ES-I3 (cell line): ENCODE measurements at regions not wholly inside any gene's neighbourhood (a gene's known extent, or its start where the extent isn't known, plus 50 kb on each side); places are given as distances from the start of the nearest gene placed in this dataset.
"Not testable (repeated sequence)": the region's sequence is repeated elsewhere in the genome, so short reads cannot be mapped to it uniquely, and the experiment has no call there.

ENCODE experiments used
- H3K36me3 ChIP-seq: 2 replicates; pipeline ENCODE4 v1.6.1; 2013; ENCODE audit warnings: mild to moderate bottlenecking, low read length, control low read depth, moderate library complexity; ENCODE audit not compliant: insufficient read depth
- H3K4me1 ChIP-seq: 2 replicates; pipeline ENCODE4 v1.6.1; 2013; ENCODE audit warnings: mild to moderate bottlenecking, control low read depth, low read length; ENCODE audit not compliant: insufficient read depth
- H3K9ac ChIP-seq: 2 replicates; pipeline ENCODE4 v1.6.1; 2013; ENCODE audit warnings: low read depth, mild to moderate bottlenecking, low read length, moderate library complexity
- H3K9me3 ChIP-seq: 2 replicates; pipeline ENCODE4 v1.6.1; 2013; ENCODE audit warnings: mild to moderate bottlenecking, low read length, moderate library complexity; ENCODE audit not compliant: control insufficient read depth, insufficient read depth

GRCh38 chr13:33415822-33416221, 130.3 kb upstream of the STARD13 start:
- no peaks in the 10 kb centered on the region for H3K9me3 ChIP-seq
- H3K36me3 ChIP-seq, result no peaks in the 10 kb centered on the region
- no peak overlapping the region for H3K9ac ChIP-seq
- no peaks in the 10 kb centered on the region for H3K4me1 ChIP-seq

- H3K9ac ChIP-seq, H3K4me1 ChIP-seq, H3K9me3 ChIP-seq, H3K36me3 ChIP-seq: not testable (repeated sequence)
Observed at GRCh38 chr13:33418224-33418953, 132.8 kb upstream of the STARD13 start.

- H3K9ac ChIP-seq, H3K9me3 ChIP-seq, H3K4me1 ChIP-seq, H3K36me3 ChIP-seq: not testable (repeated sequence)
Observed at GRCh38 chr13:33420117-33420516, 134.6 kb upstream of the STARD13 start.

- Histone ChIP-seq H3K4me1 (no peaks in the 10 kb centered on the region), H3K36me3 (no peaks in the 10 kb centered on the region), H3K9ac (no peak overlapping the region), H3K9me3 (no peaks in the 10 kb centered on the region)
Observed at GRCh38 chr13:33426131-33426530, 140.6 kb upstream of the STARD13 start.

- Histone ChIP-seq H3K9ac (no peak overlapping the region), H3K9me3 (no peaks in the 10 kb centered on the region), H3K4me1 (no peaks in the 10 kb centered on the region), H3K36me3 (no peaks in the 10 kb centered on the region)
Observed at GRCh38 chr13:33433316-33433715, 147.8 kb upstream of the STARD13 start.

- no peaks in the 10 kb centered on the region for H3K9me3 ChIP-seq
- no peak overlapping the region for H3K9ac ChIP-seq
- no peaks in the 10 kb centered on the region for H3K36me3 ChIP-seq
- peaks cover 5% of the 10 kb centered on the region; the same call in 1 of the 2 replicates for H3K4me1 ChIP-seq
Observed at GRCh38 chr13:33434676-33435075, 149.1 kb upstream of the STARD13 start.

- Histone ChIP-seq H3K36me3 (no peaks in the 10 kb centered on the region), H3K4me1 (peaks cover 5% of the 10 kb centered on the region; the same call in 1 of the 2 replicates), H3K9ac (no peak overlapping the region), H3K9me3 (no peaks in the 10 kb centered on the region)
Observed at GRCh38 chr13:33435207-33435606, 149.7 kb upstream of the STARD13 start.

GRCh38 chr13:33438918-33439317, 153.4 kb upstream of the STARD13 start:
- Histone ChIP-seq H3K4me1 (peaks cover 5% of the 10 kb centered on the region; the same call in 1 of the 2 replicates), H3K9me3 (no peaks in the 10 kb centered on the region), H3K9ac (no peak overlapping the region), H3K36me3 (no peaks in the 10 kb centered on the region)

GRCh38 chr13:33441015-33441414, 155.5 kb upstream of the STARD13 start:
- Histone ChIP-seq H3K4me1 (peaks cover 5% of the 10 kb centered on the region; the same call in 1 of the 2 replicates), H3K9ac (no peak overlapping the region), H3K9me3 (no peaks in the 10 kb centered on the region), H3K36me3 (no peaks in the 10 kb centered on the region)

GRCh38 chr13:33445024-33445423, 159.5 kb upstream of the STARD13 start:
- Histone ChIP-seq H3K36me3 (no peaks in the 10 kb centered on the region), H3K9ac (no peak overlapping the region), H3K9me3 (no peaks in the 10 kb centered on the region), H3K4me1 (no peaks in the 10 kb centered on the region; the same call in 1 of the 2 replicates)

- Histone ChIP-seq H3K36me3 (no peaks in the 10 kb centered on the region), H3K9me3 (no peaks in the 10 kb centered on the region), H3K4me1 (no peaks in the 10 kb centered on the region; the same call in 1 of the 2 replicates), H3K9ac (no peak overlapping the region)
Observed at GRCh38 chr13:33445476-33445875, 159.9 kb upstream of the STARD13 start.

- H3K9ac ChIP-seq, result no peak overlapping the region
- H3K36me3 ChIP-seq, result no peaks in the 10 kb centered on the region
- no peaks in the 10 kb centered on the region for H3K9me3 ChIP-seq
- H3K4me1 ChIP-seq, result no peaks in the 10 kb centered on the region
Observed at GRCh38 chr13:33446821-33447725, 161.5 kb upstream of the STARD13 start.

- H3K9me3 ChIP-seq, result no peaks in the 10 kb centered on the region
- no peak overlapping the region for H3K9ac ChIP-seq
- no peaks in the 10 kb centered on the region for H3K36me3 ChIP-seq
- H3K4me1 ChIP-seq, result no peaks in the 10 kb centered on the region
Observed at GRCh38 chr13:33448889-33449288, 163.3 kb upstream of the STARD13 start.

- Histone ChIP-seq H3K9ac (no peak overlapping the region), H3K36me3 (no peaks in the 10 kb centered on the region), H3K9me3 (no peaks in the 10 kb centered on the region)
Observed at GRCh38 chr13:33450956-33451709, 165.6 kb upstream of the STARD13 start.

More at GRCh38 chr13:33450956-33451709, 165.6 kb upstream of the STARD13 start:
- H3K4me1 ChIP-seq, result no peaks in the 10 kb centered on the region
